Naive B cell (primary cell): ENCODE measurements at regions not wholly inside any gene's neighbourhood (a gene's known extent, or its start where the extent isn't known, plus 50 kb on each side); places are given as distances from the start of the nearest gene placed in this dataset.

ENCODE experiments used
- ATAC-seq, 2 donors: fragments of 150-1000 bp; cut with Tn5 transposase; 2 replicates each; pipeline ENCODE4 v1.10.0; 2021; ENCODE audit warnings: low read depth in 2 of 2, mild to moderate bottlenecking in 2 of 2, moderate library complexity in 2 of 2
- DNase-seq: peaks from one replicate; pipeline ENCODE4 v3.0.0; 2022
- H3K27ac Mint-ChIP-seq, 6 donors: one replicate each; pipeline ENCODE4 v1.8.0; 2020 to 2022; ENCODE audit warnings: mild to moderate bottlenecking in 6 of 6, mixed read lengths in 6 of 6, moderate library complexity in 5 of 6, inconsistent platforms in 2 of 6
- H3K27me3 Mint-ChIP-seq, 3 donors: one replicate each; pipeline ENCODE4 v1.8.0; 2021 to 2022; ENCODE audit warnings: mixed read lengths in 3 of 3, mild to moderate bottlenecking in 1 of 3
- H3K36me3 Mint-ChIP-seq, 2 donors: one replicate each; pipeline ENCODE4 v1.8.0; 2020 to 2022; ENCODE audit warnings: mixed read lengths in 2 of 2, inconsistent platforms in 1 of 2, mild to moderate bottlenecking in 1 of 2
- H3K4me1 Mint-ChIP-seq, 3 donors: one replicate each; pipeline ENCODE4 v1.8.0; 2020 to 2022; ENCODE audit warnings: mixed read lengths in 3 of 3, inconsistent platforms in 1 of 3, mild to moderate bottlenecking in 1 of 3, moderate library complexity in 1 of 3
- H3K4me3 Mint-ChIP-seq, 8 donors: one replicate each; pipeline ENCODE4 v1.8.0; 2020 to 2022; ENCODE audit warnings: mild to moderate bottlenecking in 8 of 8, mixed read lengths in 8 of 8, moderate library complexity in 8 of 8, inconsistent platforms in 2 of 8
- H3K9me3 Mint-ChIP-seq, 7 donors: one replicate each; pipeline ENCODE4 v1.8.0; 2020 to 2022; ENCODE audit warnings: mixed read lengths in 7 of 7, mild to moderate bottlenecking in 5 of 7, inconsistent platforms in 2 of 7, moderate library complexity in 1 of 7

GRCh38 chr2:118683460-118683859, 164.0 kb downstream of the EN1 start:
- H3K36me3 Mint-ChIP-seq: peaks cover 0 to 6% of the 10 kb centered on the region in 2 donors
- peak overlapping the region in 1 of 6 donors; percentile 51 for H3K27ac Mint-ChIP-seq
- peaks cover 0 to 10% (median 0%) of the 10 kb centered on the region in 3 donors for H3K27me3 Mint-ChIP-seq

GRCh38 chr2:118678985-118679384, 168.5 kb downstream of the EN1 start:
- peaks cover 0 to 10% (median 7%) of the 10 kb centered on the region in 3 donors for H3K27me3 Mint-ChIP-seq
- no peak for DNase-seq
- no peaks in the 10 kb centered on the region for H3K4me1 Mint-ChIP-seq
- H3K27ac Mint-ChIP-seq: no peak overlapping the region
- peaks cover 0 to 9% (median 0%) of the 10 kb centered on the region in 7 donors for H3K9me3 Mint-ChIP-seq
- no peak for ATAC-seq
- H3K4me3 Mint-ChIP-seq: no peak overlapping the region
- H3K36me3 Mint-ChIP-seq: peaks cover 0 to 6% of the 10 kb centered on the region in 2 donors

More at GRCh38 chr2:118683460-118683859, 164.0 kb downstream of the EN1 start:
- DNase-seq: no peak
- Mint-ChIP-seq H3K9me3 (peaks cover 0 to 9% (median 0%) of the 10 kb centered on the region in 7 donors), H3K4me3 (no peak overlapping the region), H3K4me1 (no peaks in the 10 kb centered on the region)
- no peak for ATAC-seq

GRCh38 chr2:118677546-118677945, 169.9 kb downstream of the EN1 start:
- no peaks in the 10 kb centered on the region for H3K4me1 Mint-ChIP-seq
- no peak overlapping the region for H3K4me3 Mint-ChIP-seq
- H3K9me3 Mint-ChIP-seq: peaks cover 0 to 5% (median 0%) of the 10 kb centered on the region in 7 donors
- peaks cover 0 to 10% (median 7%) of the 10 kb centered on the region in 3 donors for H3K27me3 Mint-ChIP-seq
- no peak overlapping the region for H3K27ac Mint-ChIP-seq
- peaks cover 0 to 6% of the 10 kb centered on the region in 2 donors for H3K36me3 Mint-ChIP-seq
- DNase-seq (no peak), ATAC-seq (no peak)

GRCh38 chr2:118675531-118675930, 171.9 kb downstream of the EN1 start:
- Mint-ChIP-seq H3K27ac (peak overlapping the region in 1 of 6 donors; percentile 49), H3K27me3 (peaks cover 0 to 7% (median 3%) of the 10 kb centered on the region in 3 donors), H3K9me3 (peaks cover 0 to 3% (median 0%) of the 10 kb centered on the region in 7 donors), H3K36me3 (peaks cover 0 to under 1% of the 10 kb centered on the region in 2 donors), H3K4me3 (no peak overlapping the region), H3K4me1 (no peaks in the 10 kb centered on the region)
- ATAC-seq (no peak), DNase-seq (no peak)

- H3K36me3 Mint-ChIP-seq: no peaks in the 10 kb centered on the region
- ATAC-seq (no peak), DNase-seq (no peak)
- H3K4me3 Mint-ChIP-seq: no peak overlapping the region
- H3K9me3 Mint-ChIP-seq: peaks cover 0 to 3% (median 0%) of the 10 kb centered on the region in 7 donors
- peaks cover 0 to 7% (median 0%) of the 10 kb centered on the region in 3 donors for H3K27me3 Mint-ChIP-seq
- no peak overlapping the region for H3K27ac Mint-ChIP-seq
- H3K4me1 Mint-ChIP-seq: no peaks in the 10 kb centered on the region
Measured at GRCh38 chr2:118672571-118673158, 174.8 kb downstream of the EN1 start.

- Mint-ChIP-seq H3K27me3 (peaks cover 0 to 4% (median 0%) of the 10 kb centered on the region in 3 donors), H3K4me3 (no peak overlapping the region), H3K4me1 (no peaks in the 10 kb centered on the region), H3K27ac (no peak overlapping the region), H3K36me3 (no peaks in the 10 kb centered on the region), H3K9me3 (peaks cover 0 to 3% (median 0%) of the 10 kb centered on the region in 7 donors)
- DNase-seq (no peak), ATAC-seq (no peak)
Measured at GRCh38 chr2:118671701-118672454, 175.6 kb downstream of the EN1 start.

GRCh38 chr2:118670838-118671237, 176.6 kb downstream of the EN1 start:
- Mint-ChIP-seq H3K9me3 (peaks cover 0 to 3% (median 0%) of the 10 kb centered on the region in 7 donors), H3K36me3 (no peaks in the 10 kb centered on the region), H3K4me3 (no peak overlapping the region), H3K27me3 (peaks cover 0 to 3% (median 0%) of the 10 kb centered on the region in 3 donors), H3K27ac (no peak overlapping the region), H3K4me1 (no peaks in the 10 kb centered on the region)
- DNase-seq (no peak), ATAC-seq (no peak)

- no peak for ATAC-seq
- Mint-ChIP-seq H3K27me3 (peaks cover 0 to 3% (median 0%) of the 10 kb centered on the region in 3 donors), H3K4me1 (no peaks in the 10 kb centered on the region), H3K9me3 (peaks cover 0 to 3% (median 0%) of the 10 kb centered on the region in 7 donors), H3K27ac (no peak overlapping the region), H3K4me3 (no peak overlapping the region), H3K36me3 (no peaks in the 10 kb centered on the region)
- DNase-seq: no peak
Measured at GRCh38 chr2:118670276-118670675, 177.2 kb downstream of the EN1 start.

- DNase-seq (no peak), ATAC-seq (no peak)
- H3K36me3 Mint-ChIP-seq: no peaks in the 10 kb centered on the region
- H3K9me3 Mint-ChIP-seq: peaks cover 0 to 5% (median 0%) of the 10 kb centered on the region in 7 donors
- H3K4me3 Mint-ChIP-seq: no peak overlapping the region
- no peak overlapping the region for H3K27ac Mint-ChIP-seq
- peaks cover 0 to 3% (median 0%) of the 10 kb centered on the region in 3 donors for H3K27me3 Mint-ChIP-seq
- no peaks in the 10 kb centered on the region for H3K4me1 Mint-ChIP-seq
Measured at GRCh38 chr2:118669654-118670053, 177.8 kb downstream of the EN1 start.

- Mint-ChIP-seq H3K9me3 (peaks cover 0 to 5% (median 0%) of the 10 kb centered on the region in 7 donors), H3K36me3 (no peaks in the 10 kb centered on the region), H3K4me1 (no peaks in the 10 kb centered on the region), H3K27ac (no peak overlapping the region), H3K27me3 (peaks cover 0 to 4% (median 0%) of the 10 kb centered on the region in 3 donors), H3K4me3 (no peak overlapping the region)
- ATAC-seq: no peak
- no peak for DNase-seq
Measured at GRCh38 chr2:118668431-118669424, 178.7 kb downstream of the EN1 start.

- Mint-ChIP-seq H3K4me1 (no peaks in the 10 kb centered on the region), H3K27me3 (peaks cover 0 to 4% (median 0%) of the 10 kb centered on the region in 3 donors), H3K36me3 (no peaks in the 10 kb centered on the region), H3K27ac (no peak overlapping the region), H3K9me3 (peaks cover 0 to 5% (median 0%) of the 10 kb centered on the region in 7 donors), H3K4me3 (no peak overlapping the region)
- no peak for DNase-seq
- no peak for ATAC-seq
Measured at GRCh38 chr2:118667964-118668363, 179.5 kb downstream of the EN1 start.

- Mint-ChIP-seq H3K9me3 (peaks cover 0 to 5% (median 0%) of the 10 kb centered on the region in 7 donors), H3K4me1 (no peaks in the 10 kb centered on the region), H3K36me3 (no peaks in the 10 kb centered on the region), H3K27ac (no peak overlapping the region), H3K4me3 (no peak overlapping the region), H3K27me3 (peaks cover 0 to 4% (median 0%) of the 10 kb centered on the region in 3 donors)
- DNase-seq (no peak), ATAC-seq (no peak)
Measured at GRCh38 chr2:118667348-118667747, 180.1 kb downstream of the EN1 start.
